Loucy (cell line): ENCODE measurements at regions not wholly inside any gene's neighbourhood (a gene's known extent, or its start where the extent isn't known, plus 50 kb on each side); places are given as distances from the start of the nearest gene placed in this dataset.

Experiments used
- H2AFZ ChIP-seq: fragments of 200-600 bp; sonication (generic); 2 replicates; pipeline ENCODE4 v1.6.0; 2016; ENCODE audit warnings: antibody characterized with exemption, mild to moderate bottlenecking, low read length, moderate library complexity
- H3F3A ChIP-seq: fragments of 200-600 bp; 2 replicates; pipeline ENCODE4 v1.6.0; 2016; ENCODE audit warnings: antibody characterized with exemption, low read depth, mild to moderate bottlenecking
- H3K27me3 ChIP-seq: fragments of 200-600 bp; sonication (generic); 2 replicates; pipeline ENCODE4 v1.6.1; 2014; ENCODE audit warnings: low read length, mild to moderate bottlenecking; ENCODE audit not compliant: insufficient read depth, poor library complexity, severe bottlenecking
- H3K36me3 ChIP-seq: fragments of 200-600 bp; sonication (generic); 2 replicates; pipeline ENCODE4 v1.6.1; 2016; ENCODE audit warnings: low read length; ENCODE audit not compliant: insufficient read depth
- H3K4me1 ChIP-seq: fragments of 200-600 bp; sonication (generic); 2 replicates; pipeline ENCODE4 v1.5.1; 2014; ENCODE audit warnings: low read length, mild to moderate bottlenecking; ENCODE audit not compliant: insufficient read depth, poor library complexity, severe bottlenecking
- H3K4me2 ChIP-seq: fragments of 200-600 bp; sonication (generic); 2 replicates; pipeline ENCODE4 v1.6.0; 2014; ENCODE audit warnings: antibody characterized with exemption, low read length, low read depth, mild to moderate bottlenecking; ENCODE audit not compliant: poor library complexity, severe bottlenecking
- H3K4me3 ChIP-seq: fragments of 200-600 bp; sonication (generic); 2 replicates; pipeline ENCODE4 v1.5.1; 2014; ENCODE audit warnings: low read length, mild to moderate bottlenecking, mixed read lengths; ENCODE audit not compliant: poor library complexity, severe bottlenecking
- H3K79me2 ChIP-seq: fragments of 200-600 bp; sonication (generic); 2 replicates; pipeline ENCODE4 v1.6.1; 2014; ENCODE audit warnings: low read length; ENCODE audit not compliant: insufficient read depth
- H3K9ac ChIP-seq: fragments of 200-600 bp; sonication (generic); 2 replicates; pipeline ENCODE4 v1.6.0; 2014; ENCODE audit warnings: mild to moderate bottlenecking, low read depth, low read length, moderate library complexity; ENCODE audit not compliant: poor library complexity, severe bottlenecking
- H3K9me2 ChIP-seq: fragments of 200-600 bp; sonication (generic); replicated peaks from 2 replicates; pipeline ENCODE4 v1.6.1; 2016; ENCODE audit warnings: low read depth, low read length, mixed read lengths
- H3K9me3 ChIP-seq: fragments of 200-600 bp; sonication (generic); 2 replicates; pipeline ENCODE4 v1.6.1; 2014; ENCODE audit warnings: mild to moderate bottlenecking, antibody characterized with exemption, low read length, low read depth; ENCODE audit not compliant: insufficient read depth
- H4K20me1 ChIP-seq: fragments of 200-600 bp; sonication (generic); 2 replicates; pipeline ENCODE4 v1.6.0; 2014; ENCODE audit warnings: antibody characterized with exemption, low read length, mild to moderate bottlenecking; ENCODE audit not compliant: insufficient read depth, poor library complexity, severe bottlenecking
- EZH2phosphoT487 ChIP-seq: fragments of 200-600 bp; IDR thresholded peaks from 2 replicates; pipeline ENCODE4 v1.6.1; 2018; ENCODE audit warnings: antibody characterized with exemption, mild to moderate bottlenecking, moderate library complexity, borderline replicate concordance
- TF ChIP-seq, protein P1 (sequence below): fragments of 200-600 bp; sonication (generic); conservative IDR thresholded peaks from 2 replicates; pipeline ENCODE4 v1.5.1; 2014; ENCODE audit warnings: mild to moderate bottlenecking, antibody characterized with exemption, low read length

DNA sequence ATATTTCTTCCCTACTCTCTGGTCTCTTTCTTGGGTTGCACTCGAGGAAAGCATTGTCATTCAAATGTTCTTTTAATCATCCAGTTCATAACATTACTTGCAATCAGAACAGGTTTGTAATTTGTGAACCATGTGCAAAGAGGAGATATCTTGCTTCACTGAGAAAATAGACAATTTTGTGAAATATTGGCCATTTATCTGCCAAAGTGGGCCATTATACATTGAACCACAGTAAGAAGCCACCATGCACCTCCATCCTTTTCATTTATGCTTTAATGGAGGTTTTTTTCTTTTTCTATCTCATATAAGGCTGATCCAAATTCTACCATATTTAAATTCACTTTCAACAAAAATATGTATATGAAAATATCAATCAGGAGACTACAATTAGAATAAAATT is 335.3 kb upstream of the AADAT start:
- no peaks in the 10 kb centered on the region for H4K20me1 ChIP-seq
- no peak overlapping the region for H3K4me2 ChIP-seq
- TF ChIP-seq EZH2phosphoT487, result no peak
- TF ChIP-seq, protein P1, sequence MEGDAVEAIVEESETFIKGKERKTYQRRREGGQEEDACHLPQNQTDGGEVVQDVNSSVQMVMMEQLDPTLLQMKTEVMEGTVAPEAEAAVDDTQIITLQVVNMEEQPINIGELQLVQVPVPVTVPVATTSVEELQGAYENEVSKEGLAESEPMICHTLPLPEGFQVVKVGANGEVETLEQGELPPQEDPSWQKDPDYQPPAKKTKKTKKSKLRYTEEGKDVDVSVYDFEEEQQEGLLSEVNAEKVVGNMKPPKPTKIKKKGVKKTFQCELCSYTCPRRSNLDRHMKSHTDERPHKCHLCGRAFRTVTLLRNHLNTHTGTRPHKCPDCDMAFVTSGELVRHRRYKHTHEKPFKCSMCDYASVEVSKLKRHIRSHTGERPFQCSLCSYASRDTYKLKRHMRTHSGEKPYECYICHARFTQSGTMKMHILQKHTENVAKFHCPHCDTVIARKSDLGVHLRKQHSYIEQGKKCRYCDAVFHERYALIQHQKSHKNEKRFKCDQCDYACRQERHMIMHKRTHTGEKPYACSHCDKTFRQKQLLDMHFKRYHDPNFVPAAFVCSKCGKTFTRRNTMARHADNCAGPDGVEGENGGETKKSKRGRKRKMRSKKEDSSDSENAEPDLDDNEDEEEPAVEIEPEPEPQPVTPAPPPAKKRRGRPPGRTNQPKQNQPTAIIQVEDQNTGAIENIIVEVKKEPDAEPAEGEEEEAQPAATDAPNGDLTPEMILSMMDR, result no peak
- no peaks in the 10 kb centered on the region for H3F3A ChIP-seq
- H3K36me3 ChIP-seq, result no peaks in the 10 kb centered on the region
- no peak overlapping the region for H3K4me3 ChIP-seq
- H2AFZ ChIP-seq, result no peak overlapping the region
- no peaks in the 10 kb centered on the region for H3K9me3 ChIP-seq
- no peaks in the 10 kb centered on the region for H3K4me1 ChIP-seq
- no peaks in the 10 kb centered on the region for H3K27me3 ChIP-seq
- no peak overlapping the region for H3K9ac ChIP-seq
- no peaks in the 10 kb centered on the region for H3K9me2 ChIP-seq
- no peaks in the 10 kb centered on the region for H3K79me2 ChIP-seq

DNA sequence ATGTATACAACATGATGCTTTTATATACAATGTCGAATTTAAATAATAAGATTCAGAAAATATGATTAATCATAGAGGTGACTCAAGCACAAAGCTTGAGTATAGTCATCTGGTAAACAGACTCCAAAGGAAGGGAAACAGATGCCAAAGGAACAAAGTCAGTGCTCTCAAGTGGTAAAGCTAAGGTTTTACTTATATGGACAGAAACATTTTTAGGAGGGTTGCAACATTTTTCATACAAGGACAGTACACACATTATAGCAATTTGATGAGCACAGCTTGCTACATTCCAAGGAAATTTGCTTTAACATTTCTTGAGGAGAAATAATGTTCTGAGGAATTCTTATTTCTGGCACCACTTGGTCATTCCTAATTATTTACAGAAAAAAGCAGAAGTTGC is 333.4 kb upstream of the AADAT start:
- TF ChIP-seq, protein P1, result no peak
- no peak for TF ChIP-seq EZH2phosphoT487
- Histone ChIP-seq H3K36me3 (no peaks in the 10 kb centered on the region), H3K79me2 (no peaks in the 10 kb centered on the region), H4K20me1 (no peaks in the 10 kb centered on the region), H3K27me3 (no peaks in the 10 kb centered on the region), H3F3A (no peaks in the 10 kb centered on the region), H3K9me3 (no peaks in the 10 kb centered on the region), H3K4me1 (no peaks in the 10 kb centered on the region), H3K4me3 (no peak overlapping the region), H3K9ac (no peak overlapping the region), H3K9me2 (no peaks in the 10 kb centered on the region), H3K4me2 (no peak overlapping the region), H2AFZ (no peak overlapping the region)

DNA sequence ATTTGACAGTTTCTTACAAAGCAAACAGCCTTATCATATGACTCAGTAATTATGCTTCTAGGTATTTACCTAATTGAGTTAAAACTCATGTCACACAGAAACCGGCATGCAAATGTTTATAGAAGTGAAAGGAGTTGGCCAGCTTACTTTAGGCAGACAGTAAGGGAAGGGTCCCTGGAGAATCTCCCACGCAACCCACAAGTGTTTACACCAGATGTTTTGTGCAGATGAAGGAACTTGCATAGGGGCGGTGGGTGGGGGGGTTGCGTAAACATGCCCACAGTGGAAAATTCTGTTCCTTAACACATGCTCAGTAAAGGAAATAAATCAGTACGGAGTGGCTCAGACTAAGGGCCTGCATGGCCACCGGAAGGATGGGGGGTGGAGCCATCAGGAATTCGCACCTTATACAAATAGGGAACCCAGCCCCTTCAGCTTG is 330.5 kb upstream of the AADAT start:
- Histone ChIP-seq H2AFZ (no peak overlapping the region), H3K9me3 (no peaks in the 10 kb centered on the region), H3K79me2 (no peaks in the 10 kb centered on the region), H3F3A (no peaks in the 10 kb centered on the region), H3K4me2 (no peak overlapping the region), H3K4me1 (no peaks in the 10 kb centered on the region), H3K4me3 (no peak overlapping the region), H3K9me2 (no peaks in the 10 kb centered on the region), H4K20me1 (no peaks in the 10 kb centered on the region), H3K36me3 (no peaks in the 10 kb centered on the region), H3K9ac (no peak overlapping the region), H3K27me3 (no peaks in the 10 kb centered on the region)
- TF ChIP-seq EZH2phosphoT487, result no peak
- TF ChIP-seq, protein P1, result no peak
